T follicular helper cell (primary cell): ENCODE measurements at regions not wholly inside any gene's neighbourhood (a gene's known extent, or its start where the extent isn't known, plus 50 kb on each side); places are given as distances from the start of the nearest gene placed in this dataset.
"Not testable (repeated sequence)": the region's sequence is repeated elsewhere in the genome, so short reads cannot be mapped to it uniquely, and the experiment has no call there.

ENCODE experiments used
- DNase-seq: peaks from one replicate; pipeline ENCODE4 v3.0.0-alpha.2; 2020; ENCODE audit warnings: low read depth

- DNase-seq, result no peak
Measured at GRCh38 chr15:36075333-36075732, 504.1 kb upstream of the CDIN1 start.

DNA sequence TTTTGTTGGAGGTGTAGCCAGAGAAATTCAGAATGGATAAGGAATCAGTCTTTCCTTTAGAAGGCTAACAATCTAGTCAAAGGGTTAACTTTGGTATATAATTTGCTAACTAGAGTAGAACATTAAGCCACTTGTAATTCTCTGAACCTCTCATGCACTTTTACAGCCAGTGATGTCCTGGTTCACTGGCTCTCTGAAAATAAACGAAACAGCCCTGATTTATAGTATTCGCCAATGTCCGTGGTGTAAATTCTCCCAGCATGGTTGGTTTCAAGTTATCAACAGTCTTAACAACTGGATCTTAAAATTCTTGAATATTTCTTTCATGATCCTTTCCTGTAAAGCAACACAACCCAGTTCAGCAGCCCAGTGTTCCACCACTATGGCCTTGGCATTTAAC is 500.4 kb upstream of the CDIN1 start:
- no peak for DNase-seq

- no peak for DNase-seq
Measured at GRCh38 chr15:36080759-36081158, 498.7 kb upstream of the CDIN1 start.

DNA sequence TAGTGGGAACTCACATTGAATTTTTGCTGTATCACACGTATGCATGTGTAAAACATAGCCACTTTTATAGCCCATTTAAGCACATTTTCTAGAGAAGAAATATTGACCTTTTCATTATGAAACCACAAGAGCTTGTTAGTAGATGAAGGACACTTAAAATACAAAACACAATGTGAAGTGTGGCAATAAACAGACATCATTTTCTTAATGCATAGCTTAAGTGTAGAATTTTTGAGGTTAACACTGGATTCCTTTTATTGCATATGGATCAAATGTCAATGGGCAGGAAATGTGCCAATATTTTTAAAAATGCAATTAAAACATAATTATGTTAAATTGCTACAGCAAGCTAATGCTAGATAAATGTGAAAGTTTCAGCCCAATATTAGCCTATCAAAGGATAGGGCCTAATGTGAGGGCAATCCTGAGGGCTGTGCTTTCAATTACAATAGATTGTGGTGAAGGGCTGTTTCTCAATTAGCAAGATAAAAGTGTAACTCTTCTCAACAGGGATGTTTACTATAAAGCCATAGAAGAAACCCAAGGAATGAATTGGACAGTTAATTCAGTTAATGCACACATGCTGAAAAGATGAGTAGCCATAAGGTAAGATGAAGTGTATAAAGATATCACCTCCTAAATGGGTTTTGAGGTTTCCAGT is 489.0 kb upstream of the CDIN1 start:
- no peak for DNase-seq

DNA sequence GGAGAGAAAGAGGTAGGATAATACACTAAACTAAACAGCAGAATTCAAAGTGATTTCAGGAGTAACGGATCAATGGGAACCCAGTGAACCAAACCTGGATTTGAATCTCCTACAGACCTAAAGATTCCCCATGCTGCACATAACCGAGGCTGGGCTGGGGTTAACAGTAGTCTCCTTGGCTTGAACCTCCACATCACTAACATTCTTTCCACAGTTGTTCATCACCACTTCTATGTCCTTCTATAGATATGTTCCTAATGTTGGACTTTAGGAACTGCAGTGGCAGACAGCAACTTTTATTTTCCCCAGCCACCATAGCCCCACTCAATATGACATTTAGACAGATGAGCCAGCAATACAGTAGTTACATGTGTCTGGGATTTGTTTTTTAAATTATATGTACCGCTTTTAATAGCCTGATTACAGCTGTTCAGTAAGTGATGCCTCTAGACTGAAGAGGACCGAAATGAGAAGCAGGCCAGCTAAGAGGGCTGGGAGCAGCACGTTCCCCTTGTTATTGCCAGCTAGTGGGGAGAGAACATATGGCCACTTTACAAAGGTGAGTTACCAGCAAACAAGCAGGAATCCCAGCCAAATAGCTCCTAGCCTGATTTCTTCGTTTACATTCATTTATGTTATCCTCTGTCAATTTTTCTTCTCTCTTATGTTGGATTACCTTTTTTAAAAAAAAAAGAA is 472.6 kb upstream of the CDIN1 start:
- no peak for DNase-seq

- no peak for DNase-seq
Measured at GRCh38 chr15:36108541-36108940, 470.9 kb upstream of the CDIN1 start.

DNA sequence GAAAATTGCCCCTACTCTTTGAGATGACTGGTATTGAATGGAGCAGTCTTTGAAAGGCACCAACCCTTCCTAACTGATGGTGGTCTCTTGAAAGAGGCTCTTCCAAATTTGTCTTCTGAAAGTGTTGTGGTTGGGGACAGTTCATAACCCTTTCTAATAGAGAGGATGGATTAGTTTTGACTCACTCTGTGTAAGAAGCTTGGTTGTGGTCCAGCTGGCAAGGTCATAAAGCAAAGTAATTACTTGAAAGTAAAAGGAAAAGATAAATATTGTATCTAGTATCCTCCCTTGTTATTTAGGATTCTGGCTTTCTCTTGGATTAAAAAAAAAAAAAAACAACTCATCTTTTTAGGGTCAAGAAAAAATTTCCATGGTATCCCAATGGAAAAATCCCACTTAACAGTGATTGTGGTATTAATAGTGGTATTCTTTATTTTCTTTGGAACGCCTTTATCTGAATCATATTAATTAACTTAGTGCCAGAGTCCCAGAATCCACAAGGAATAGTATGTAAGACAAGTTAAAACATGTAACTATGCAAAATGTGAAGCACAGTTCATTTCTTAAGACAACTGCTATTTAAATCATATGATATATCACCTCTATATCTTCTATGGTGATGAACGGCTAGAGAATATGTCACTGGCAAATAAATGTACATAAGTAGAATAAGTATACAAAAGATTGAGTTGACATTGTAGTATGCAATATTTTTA is 469.3 kb upstream of the CDIN1 start:
- DNase-seq, result no peak

DNA sequence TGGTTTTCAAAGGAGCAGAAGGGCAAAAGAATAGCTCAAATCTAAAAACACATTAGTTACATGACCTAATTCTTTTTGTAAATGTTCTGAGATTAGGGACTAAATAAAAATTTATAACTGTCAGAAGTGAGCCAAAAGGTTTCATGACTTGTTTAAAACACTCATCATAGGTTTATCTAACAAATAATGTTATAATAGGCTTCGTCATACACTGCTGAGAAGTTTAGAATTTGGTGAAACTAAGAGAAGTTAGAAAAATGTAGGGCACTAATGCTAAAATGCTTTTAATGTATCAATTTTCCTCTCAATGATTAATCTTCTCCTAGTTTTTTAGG is 468.8 kb upstream of the CDIN1 start:
- DNase-seq, result no peak

DNA sequence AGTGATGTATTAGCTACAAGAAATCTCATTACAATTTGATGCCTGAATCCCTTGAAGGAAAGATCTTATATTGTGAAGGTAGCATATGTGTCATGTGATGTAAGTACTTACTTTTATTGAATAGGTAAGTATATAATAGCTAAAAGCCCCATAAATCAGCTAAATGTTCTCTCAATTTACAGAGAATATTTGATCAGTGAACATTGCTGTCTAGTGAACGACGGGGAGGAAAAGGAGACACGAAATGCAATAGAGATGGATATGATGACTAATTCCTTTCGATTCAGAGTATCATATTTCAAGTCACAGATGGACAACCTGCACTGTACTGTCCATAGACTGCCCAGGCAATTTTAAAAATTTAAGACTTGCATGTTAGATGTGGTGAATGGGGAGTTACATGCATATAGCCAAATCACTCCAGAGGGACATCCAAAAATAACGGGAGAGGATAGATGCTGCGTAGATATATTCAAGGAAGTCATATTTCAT is 462.1 kb upstream of the CDIN1 start:
- DNase-seq, result no peak

DNA sequence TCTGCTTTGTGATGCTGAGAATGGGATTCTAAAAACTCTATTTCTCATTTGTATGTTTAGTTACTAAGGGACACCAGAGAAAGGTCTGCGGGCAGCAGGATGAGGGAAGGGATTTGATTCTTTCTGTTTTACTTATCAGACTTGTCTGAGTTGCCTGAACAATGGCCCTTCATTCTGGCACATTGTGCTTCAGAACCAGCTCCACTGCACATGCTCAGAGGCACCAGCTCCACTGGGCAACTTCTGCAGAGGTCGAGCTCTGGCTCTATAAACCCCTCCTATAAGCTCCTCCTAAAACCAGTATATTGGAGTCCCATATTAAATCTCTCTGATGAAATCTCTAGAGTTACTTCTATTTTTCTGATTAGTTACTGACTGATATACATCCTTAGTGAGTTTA is 453.2 kb upstream of the CDIN1 start:
- no peak for DNase-seq

- DNase-seq, result no peak
Measured at GRCh38 chr15:36130641-36131310, 448.6 kb upstream of the CDIN1 start.

DNA sequence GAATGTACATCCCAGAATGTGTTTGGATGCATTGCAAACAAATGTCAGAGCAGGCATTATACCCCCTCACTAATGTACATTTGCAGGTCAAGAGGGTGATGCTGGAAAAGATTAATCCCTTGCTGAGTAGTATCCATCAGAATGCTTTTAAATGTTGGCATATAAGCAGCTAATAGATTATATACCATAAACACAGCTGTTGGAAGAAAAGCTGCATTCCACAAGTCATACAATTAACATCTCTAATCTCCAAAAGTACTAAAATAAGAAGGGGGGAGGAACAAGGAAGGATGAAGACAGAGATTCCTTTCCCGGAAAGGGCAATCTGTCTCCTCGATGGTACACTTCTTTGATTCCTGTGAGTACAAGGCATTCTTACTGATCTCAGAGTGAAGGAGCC is 445.7 kb upstream of the CDIN1 start:
- no peak for DNase-seq

DNA sequence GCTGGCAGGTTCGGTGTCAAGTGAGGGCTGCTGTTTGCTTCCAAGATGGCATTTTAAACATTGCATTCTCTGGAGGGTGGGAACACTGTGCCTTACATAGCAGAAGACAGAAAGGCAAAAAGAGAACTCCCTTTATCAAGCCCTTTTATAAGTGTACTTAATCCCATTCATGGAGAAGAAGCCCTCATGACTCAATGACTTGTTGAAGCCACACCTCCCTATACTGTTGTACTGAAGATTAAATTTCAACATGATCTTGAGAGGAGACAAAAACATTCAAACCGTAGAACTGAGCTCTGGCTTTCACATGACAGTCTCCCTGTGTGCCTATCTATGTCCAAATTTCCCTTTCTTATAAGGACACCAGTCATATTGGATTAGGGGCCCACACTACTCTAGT is 443.4 kb upstream of the CDIN1 start:
- no peak for DNase-seq

- no peak for DNase-seq
Measured at GRCh38 chr15:36152936-36153335, 426.5 kb upstream of the CDIN1 start.

DNA sequence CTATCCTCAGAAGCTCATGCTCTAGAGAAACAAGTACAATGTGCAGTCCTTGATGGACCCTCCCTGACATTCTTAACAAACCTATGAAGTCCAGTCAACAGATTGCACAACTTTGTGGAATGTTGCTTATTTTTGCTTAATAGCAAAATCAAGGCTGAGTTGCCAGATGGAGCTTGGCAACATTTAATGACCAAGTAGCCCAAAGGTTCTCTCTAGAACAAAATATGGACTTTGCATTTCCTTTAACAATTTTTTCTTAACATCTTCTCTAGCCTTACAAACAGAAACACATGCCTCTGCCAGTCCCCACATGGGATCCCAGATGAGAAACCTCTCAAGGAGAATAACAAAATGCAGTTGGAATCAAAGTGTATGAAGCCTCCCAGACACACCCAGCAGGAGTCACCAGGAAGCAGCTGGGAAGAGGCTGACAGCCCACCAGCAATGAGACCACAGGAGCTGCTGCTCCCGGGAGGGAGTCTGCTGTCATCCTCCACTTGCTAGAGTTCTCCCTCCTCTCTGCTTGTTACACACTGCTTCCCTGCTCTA is 422.5 kb upstream of the CDIN1 start:
- no peak for DNase-seq

- no peak for DNase-seq
Measured at GRCh38 chr15:36160351-36160750, 419.1 kb upstream of the CDIN1 start.

DNA sequence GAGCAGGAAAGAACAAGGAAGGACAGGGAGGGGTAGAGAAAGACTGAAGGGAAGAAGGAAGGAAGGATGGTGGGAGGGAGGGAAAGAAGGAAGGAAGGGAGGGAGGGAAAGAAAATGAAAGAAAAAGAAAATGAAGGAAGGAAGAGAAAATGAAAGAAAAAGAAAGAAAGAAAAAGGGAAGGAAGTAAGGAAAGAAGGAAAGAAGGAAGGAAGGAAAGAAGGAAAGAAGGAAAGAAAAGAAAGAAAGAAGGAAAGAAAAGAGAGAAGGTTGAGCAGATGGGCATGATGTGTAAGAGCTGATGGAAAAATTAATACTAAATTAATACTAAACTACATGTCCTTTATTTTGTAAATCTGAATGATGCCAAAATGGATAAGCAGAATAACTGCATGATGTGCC is 418.3 kb upstream of the CDIN1 start:
- no peak for DNase-seq

- DNase-seq, result no peak
Measured at GRCh38 chr15:36161771-36162212, 417.6 kb upstream of the CDIN1 start.

GRCh38 chr15:36163983-36164382 is 415.4 kb upstream of the CDIN1 start:
- not testable (repeated sequence) for DNase-seq

DNA sequence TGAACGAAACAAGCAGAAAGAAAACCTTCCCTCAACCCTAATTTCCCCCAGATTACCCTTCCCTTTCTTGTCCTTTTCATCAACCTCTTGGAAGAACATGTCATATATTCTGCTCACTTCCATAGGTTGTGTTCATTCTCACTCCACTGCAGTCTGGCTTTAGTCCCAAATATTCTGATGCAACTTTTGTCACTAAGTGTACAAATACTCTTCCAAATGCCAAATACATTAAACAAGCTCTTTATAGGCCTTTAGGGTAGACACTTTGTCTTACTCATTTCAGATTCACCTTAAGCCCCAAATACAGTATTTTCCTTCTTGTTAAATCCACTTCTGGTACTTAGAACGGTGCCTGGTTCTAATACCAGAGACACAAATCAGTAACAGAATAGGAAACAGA is 406.5 kb upstream of the CDIN1 start:
- no peak for DNase-seq

DNA sequence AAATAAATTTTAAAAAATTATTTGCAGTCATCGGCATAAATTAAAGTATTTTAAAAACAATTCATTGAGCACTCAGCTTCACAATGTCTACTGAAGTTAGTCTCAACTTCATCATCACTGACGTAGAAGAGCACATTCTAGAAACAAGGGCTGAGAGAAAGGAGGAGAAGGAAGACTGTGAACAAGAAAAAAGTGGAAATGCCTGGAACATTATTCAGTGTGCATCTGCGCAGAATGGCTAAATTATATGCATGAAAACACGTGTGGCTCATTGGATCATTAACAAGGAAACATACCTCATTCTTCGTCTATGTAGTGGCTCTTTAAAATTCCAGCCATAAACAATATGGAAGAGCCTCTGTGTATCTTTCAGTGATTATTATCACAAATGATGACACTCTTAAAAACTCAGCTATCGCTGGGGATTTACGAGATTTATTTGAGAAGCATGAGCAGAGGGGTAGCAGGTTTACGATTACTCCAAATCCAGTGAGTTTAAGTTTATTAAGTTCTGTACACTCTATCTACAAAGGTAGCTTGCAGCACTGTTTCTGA is 404.2 kb upstream of the CDIN1 start:
- DNase-seq, result no peak

DNA sequence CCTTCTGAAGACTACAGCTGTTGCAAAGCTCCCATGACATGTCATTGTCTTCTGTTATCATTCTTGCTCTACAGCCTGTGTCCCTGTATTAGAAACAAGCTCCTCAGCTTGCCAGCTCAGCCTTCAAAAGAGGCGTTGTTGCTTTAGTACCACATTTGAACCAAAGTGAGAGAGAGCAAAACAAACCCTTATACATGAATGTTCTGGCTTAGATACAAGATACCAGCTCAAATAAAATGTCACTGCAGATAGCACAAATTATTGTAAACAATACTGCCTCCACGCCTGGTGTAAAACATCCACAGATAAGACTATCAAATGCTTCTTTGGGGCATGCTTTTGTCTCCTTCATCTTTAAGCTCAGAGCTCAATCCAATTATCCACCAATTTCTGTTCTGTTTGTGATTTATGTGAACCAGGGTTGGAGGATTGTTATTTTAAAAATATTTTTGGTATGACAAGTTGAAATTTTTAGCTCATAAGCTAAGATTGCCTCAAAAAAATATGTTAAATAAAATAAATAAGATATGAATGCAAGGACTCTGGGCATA is 403.6 kb upstream of the CDIN1 start:
- DNase-seq, result no peak
